ENCODE measurements at regions not wholly inside any gene's neighbourhood (a gene's known extent, or its start where the extent isn't known, plus 50 kb on each side); places are given as distances from the start of the nearest gene placed in this dataset.

DNA sequence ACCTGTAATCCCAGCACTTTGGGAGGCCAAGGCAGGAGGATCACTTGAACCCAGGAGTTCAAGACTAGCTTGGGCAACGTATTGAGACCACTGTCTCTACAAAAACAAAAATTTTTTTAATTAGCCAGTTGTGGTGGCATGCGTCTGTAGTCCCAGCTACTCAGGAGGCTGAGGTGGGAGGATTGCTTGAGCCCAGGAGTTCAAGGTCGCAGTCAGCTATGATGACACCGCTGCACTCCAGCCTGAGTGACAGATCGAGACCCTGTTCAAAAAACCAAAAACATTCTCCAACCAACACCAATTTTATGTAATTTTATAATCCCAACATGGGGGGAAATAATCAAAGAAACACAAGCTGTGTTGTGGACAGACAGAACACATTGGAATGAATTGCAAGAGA lies 54.6 kb upstream of the TNRC6A start:
- no peak for ATAC-seq
- Histone ChIP-seq H3K4me2 (no peak overlapping the region), H3K4me3 (no peak overlapping the region), H3K4me1 (peaks cover 21% of the 10 kb centered on the region), H3K9me3 (no peaks in the 10 kb centered on the region), H3K27ac (no peak overlapping the region)
- no peak for TF ChIP-seq ZC3H11A (IDR thresholded peaks at IDR 0.05)
- no peak for TF ChIP-seq MAFK (IDR thresholded peaks at IDR 0.05; ENCODE audit: partially characterized antibody)
- no peak for TF ChIP-seq MAZ (IDR thresholded peaks at IDR 0.05; ENCODE audit: borderline replicate concordance, low read depth, low read length)
- TF ChIP-seq CHD2 (IDR thresholded peaks at IDR 0.05; ENCODE audit: low read length, partially characterized antibody) = no peak
- TF ChIP-seq, protein P1, sequence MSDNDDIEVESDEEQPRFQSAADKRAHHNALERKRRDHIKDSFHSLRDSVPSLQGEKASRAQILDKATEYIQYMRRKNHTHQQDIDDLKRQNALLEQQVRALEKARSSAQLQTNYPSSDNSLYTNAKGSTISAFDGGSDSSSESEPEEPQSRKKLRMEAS (IDR thresholded peaks at IDR 0.05) = no peak
- ChIA-PET POLR2A (no interaction called here), CTCF (interaction anchor here (1.0 to 1.4 kb wide), 3 partner anchors 15 to 21 kb away, joined by 3 to 5 read pairs (median 4); no protein-coding TSS in a partner anchor)
- DNase-seq (ENCODE audit: low read depth in 1 of 2, low spot score in 1 of 2) = no peak
- FAIRE-seq = no peak
- WGBS (ENCODE audit: missing lambda C conversion rate) = 88% methylated on average over 5 of the region's 5 CpGs

GRCh38 chr16:24677388-24677787 lies 52.1 kb upstream of the TNRC6A start:
- ChIA-PET CTCF (interaction anchor here (1.0 to 2.3 kb wide), 2 partner anchors 12 to 31 kb away, joined by 3 to 11 read pairs; no protein-coding TSS in a partner anchor), POLR2A (no interaction called here)
- 94% methylated on average over 7 of the region's 7 CpGs for WGBS (ENCODE audit: missing lambda C conversion rate)
- FAIRE-seq = no peak
- Histone ChIP-seq H3K27ac (0 out of 6 replicates have a peak overlapping the region, but pooled peaks of 1 of the 2 experiments have one; percentile 26), H3K9me3 (no peaks in the 10 kb centered on the region), H3K4me2 (no peak overlapping the region), H3K4me3 (no peak overlapping the region), H3K4me1 (peaks cover 10% of the 10 kb centered on the region; the same call in 2 of the 3 replicates)
- no peak for ATAC-seq
- TF ChIP-seq CBX2 (IDR thresholded peaks at IDR 0.05; ENCODE audit: borderline replicate concordance, low read depth) (no peak), ZC3H11A (IDR thresholded peaks at IDR 0.05) (no peak), REST (IDR thresholded peaks at IDR 0.05) (no peak), JUN (IDR thresholded peaks at IDR 0.05) (no peak), RNF2 (IDR thresholded peaks at IDR 0.05; ENCODE audit: borderline replicate concordance, low read depth) (no peak), NR3C1 (IDR thresholded peaks at IDR 0.05) (no peak), ESRRA (IDR thresholded peaks at IDR 0.05; ENCODE audit: borderline replicate concordance, low read length) (no peak), FOSL2 (IDR thresholded peaks at IDR 0.05) (no peak), FOSL2 (CRISPR knock-in tag; IDR thresholded peaks at IDR 0.05) (no peak), HOXB13 (CRISPR knock-in tag; IDR thresholded peaks at IDR 0.05; ENCODE audit: low read depth) (no peak)
- DNase-seq (ENCODE audit: low read depth in 1 of 2, low spot score in 1 of 2) = no peak
